T-helper 2 cell treated with Interferon-gamma antibody and Interleukin-4, amounts not matched to agents 5 μg/mL and 100 μg/mL, for 36 hours (primary cell): ENCODE measurements at regions not wholly inside any gene's neighbourhood (a gene's known extent, or its start where the extent isn't known, plus 50 kb on each side); places are given as distances from the start of the nearest gene placed in this dataset.
"Not testable (repeated sequence)": the region's sequence is repeated elsewhere in the genome, so short reads cannot be mapped to it uniquely, and the experiment has no call there.

Experiments used
- DNase-seq: peaks from one replicate; pipeline ENCODE4 v3.0.0; 2021; ENCODE audit warnings: low spot score
- H3K27ac Mint-ChIP-seq: one replicate; pipeline ENCODE4 v1.8.0; 2021; ENCODE audit warnings: mild to moderate bottlenecking, mixed read lengths
- H3K27me3 Mint-ChIP-seq: one replicate; pipeline ENCODE4 v1.8.0; 2021; ENCODE audit warnings: low read depth, mixed read lengths
- H3K36me3 Mint-ChIP-seq: one replicate; pipeline ENCODE4 v1.8.0; 2021; ENCODE audit warnings: low read depth, mixed read lengths
- H3K4me1 Mint-ChIP-seq: one replicate; pipeline ENCODE4 v1.8.0; 2021; ENCODE audit warnings: low read depth, mixed read lengths
- H3K4me3 Mint-ChIP-seq: one replicate; pipeline ENCODE4 v1.8.0; 2022; ENCODE audit warnings: mild to moderate bottlenecking, moderate library complexity, mixed read lengths
- H3K9me3 Mint-ChIP-seq: one replicate; pipeline ENCODE4 v1.8.0; 2021; ENCODE audit warnings: mixed read lengths

- not testable (repeated sequence) for DNase-seq, H3K27me3 Mint-ChIP-seq, H3K27ac Mint-ChIP-seq, H3K4me1 Mint-ChIP-seq, H3K36me3 Mint-ChIP-seq, H3K9me3 Mint-ChIP-seq, H3K4me3 Mint-ChIP-seq
These were observed 54.4 kb upstream of the MUCL1 start for GRCh38 chr12:54799966-54800365.

- Mint-ChIP-seq H3K36me3 (no peaks in the 10 kb centered on the region), H3K4me1 (no peaks in the 10 kb centered on the region), H3K4me3 (no peak overlapping the region), H3K9me3 (no peaks in the 10 kb centered on the region), H3K27me3 (no peaks in the 10 kb centered on the region), H3K27ac (no peak overlapping the region)
- no peak for DNase-seq
These were observed 55.7 kb upstream of the MUCL1 start for GRCh38 chr12:54798651-54799050.

DNA sequence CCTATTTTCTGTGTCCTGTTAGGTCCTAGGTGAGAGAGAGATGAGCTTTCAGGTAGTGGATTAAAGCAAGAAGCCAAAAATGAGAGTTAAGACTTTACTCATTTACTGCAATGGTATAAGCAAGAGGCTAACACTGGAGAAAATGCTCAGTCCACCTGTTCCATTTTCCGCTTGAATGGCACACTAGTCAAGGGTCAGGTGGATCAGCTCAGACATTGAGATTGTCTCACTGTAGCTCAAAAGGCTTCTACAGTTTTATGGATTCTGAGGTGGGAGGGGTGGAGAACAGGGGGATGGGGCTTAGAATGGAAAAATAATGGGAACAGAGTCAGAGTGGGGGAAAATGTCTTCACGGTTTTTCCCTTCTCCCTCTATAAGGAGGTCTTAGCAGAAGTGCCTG, 57.3 kb upstream of the MUCL1 start:
- no peak overlapping the region for H3K4me3 Mint-ChIP-seq
- H3K27me3 Mint-ChIP-seq, result no peaks in the 10 kb centered on the region
- DNase-seq, result no peak
- H3K4me1 Mint-ChIP-seq, result no peaks in the 10 kb centered on the region
- no peaks in the 10 kb centered on the region for H3K36me3 Mint-ChIP-seq
- H3K9me3 Mint-ChIP-seq, result no peaks in the 10 kb centered on the region
- no peak overlapping the region for H3K27ac Mint-ChIP-seq

DNA sequence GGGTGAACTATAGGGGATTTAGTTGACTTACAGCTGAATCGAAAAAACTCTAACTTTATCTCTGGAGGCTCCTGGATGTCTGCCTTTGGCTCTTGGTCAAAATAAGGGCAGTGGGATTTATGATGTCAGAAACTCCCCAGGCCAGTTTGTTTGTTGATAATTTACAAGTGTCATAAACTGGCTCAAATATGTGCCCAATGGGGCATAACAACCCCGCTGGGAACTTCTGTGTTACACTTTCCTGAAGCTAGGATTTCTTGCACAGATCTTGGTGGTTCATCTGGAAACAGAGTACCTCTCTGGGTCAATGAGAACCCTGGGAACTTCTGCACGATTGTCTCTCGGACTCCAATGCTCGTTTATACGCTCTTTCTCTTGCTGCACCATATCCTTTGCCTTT, 58.7 kb upstream of the MUCL1 start:
- H3K4me3 Mint-ChIP-seq, result no peak overlapping the region
- no peaks in the 10 kb centered on the region for H3K4me1 Mint-ChIP-seq
- no peaks in the 10 kb centered on the region for H3K27me3 Mint-ChIP-seq
- H3K27ac Mint-ChIP-seq, result no peak overlapping the region
- H3K9me3 Mint-ChIP-seq, result no peaks in the 10 kb centered on the region
- no peaks in the 10 kb centered on the region for H3K36me3 Mint-ChIP-seq
- no peak for DNase-seq

DNA sequence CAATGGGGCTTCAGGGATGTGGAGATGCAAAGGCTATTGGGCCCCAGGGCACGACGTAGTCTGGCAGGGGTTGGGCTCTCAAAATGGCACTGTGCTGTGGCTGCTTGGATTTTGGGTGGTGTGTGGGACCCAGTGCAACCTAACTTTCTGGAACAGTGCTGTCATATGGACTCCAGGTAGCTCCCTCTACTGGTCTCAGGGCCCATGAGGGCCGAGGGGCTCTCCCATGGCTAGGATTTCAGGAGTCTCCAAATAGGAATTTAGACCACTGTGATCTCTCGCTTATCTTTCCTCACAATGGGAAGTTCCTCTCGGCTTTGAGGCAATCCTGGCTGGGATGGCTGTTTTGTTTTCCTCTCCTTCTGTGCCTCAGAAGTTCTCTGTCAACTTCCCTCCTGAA, 68.2 kb upstream of the MUCL1 start:
- Mint-ChIP-seq H3K36me3 (no peaks in the 10 kb centered on the region), H3K27ac (no peak overlapping the region), H3K4me1 (no peaks in the 10 kb centered on the region), H3K4me3 (no peak overlapping the region), H3K27me3 (no peaks in the 10 kb centered on the region), H3K9me3 (peaks cover 20% of the 10 kb centered on the region)
- no peak for DNase-seq

DNA sequence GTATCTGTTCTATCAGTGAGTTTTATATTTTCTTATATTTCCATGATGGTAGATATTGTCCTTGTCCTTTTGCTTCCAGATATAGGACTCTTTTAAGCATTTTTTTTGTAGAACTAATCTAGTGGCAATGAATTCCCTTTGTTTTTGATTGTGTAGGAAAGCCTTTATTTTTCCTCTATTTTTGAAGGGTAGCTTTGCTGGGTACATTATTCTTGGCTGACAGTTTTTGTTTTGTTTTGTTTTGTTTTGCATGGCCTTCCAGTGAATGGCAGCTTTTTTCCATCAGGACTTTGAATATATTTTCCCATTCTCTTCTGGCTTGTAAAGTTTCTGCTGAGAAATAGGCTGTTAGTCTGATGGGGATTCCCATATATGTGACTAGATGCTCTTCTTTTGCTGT, 70.2 kb upstream of the MUCL1 start:
- Mint-ChIP-seq H3K27me3 (no peaks in the 10 kb centered on the region), H3K9me3 (peaks cover 20% of the 10 kb centered on the region), H3K36me3 (no peaks in the 10 kb centered on the region), H3K27ac (no peak overlapping the region), H3K4me3 (no peak overlapping the region), H3K4me1 (no peaks in the 10 kb centered on the region)
- DNase-seq, result no peak

- H3K9me3 Mint-ChIP-seq, H3K4me3 Mint-ChIP-seq, H3K4me1 Mint-ChIP-seq, H3K27ac Mint-ChIP-seq, DNase-seq, H3K36me3 Mint-ChIP-seq: not testable (repeated sequence)
- peaks cover 15% of the 10 kb centered on the region for H3K27me3 Mint-ChIP-seq
These were observed 77.3 kb upstream of the MUCL1 start for GRCh38 chr12:54777031-54777430.

DNA sequence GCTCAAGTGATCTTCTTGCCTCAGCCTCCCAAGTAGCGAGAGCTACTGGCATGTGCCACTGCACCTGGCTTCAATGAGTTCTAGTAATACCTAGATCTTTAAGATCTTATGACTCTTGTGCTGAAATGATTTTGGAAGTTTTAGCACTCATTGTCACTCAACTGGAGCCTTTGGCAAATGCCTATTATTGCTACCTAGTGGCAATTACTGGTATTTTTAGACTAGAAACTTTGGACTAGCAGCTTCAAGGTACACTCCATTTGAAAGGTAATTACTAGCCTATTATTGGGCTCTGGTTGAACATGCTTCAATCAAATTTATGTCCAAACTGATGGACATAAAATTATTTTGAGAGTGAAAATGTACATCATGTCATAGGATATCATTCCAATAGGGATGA, 80.7 kb upstream of the MUCL1 start:
- Mint-ChIP-seq H3K27ac (no peak overlapping the region), H3K4me3 (no peak overlapping the region)

DNA sequence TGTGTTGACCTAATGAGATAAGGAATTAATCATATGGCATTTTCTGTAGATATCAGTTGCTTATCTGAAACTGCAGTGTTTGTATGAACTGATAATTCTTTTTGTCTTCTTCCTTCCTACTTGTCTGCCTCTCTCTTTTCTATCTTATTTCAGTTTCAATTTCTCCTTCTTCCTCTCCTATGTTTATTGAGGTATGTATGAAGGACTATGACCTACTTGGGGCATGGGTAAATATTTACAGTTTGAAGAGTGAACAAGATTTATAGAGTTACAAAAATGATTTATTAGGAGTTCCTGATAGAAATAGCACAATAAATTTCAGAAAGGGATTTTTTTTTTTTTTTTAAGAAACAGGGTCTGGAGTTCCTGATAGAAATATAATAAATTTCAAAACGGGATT, 88.7 kb upstream of the MUCL1 start:
- Mint-ChIP-seq H3K27ac (peak overlapping the region; percentile 1), H3K36me3 (no peaks in the 10 kb centered on the region), H3K4me1 (peaks cover 5% of the 10 kb centered on the region), H3K9me3 (no peaks in the 10 kb centered on the region), H3K27me3 (peaks cover 4% of the 10 kb centered on the region), H3K4me3 (no peak overlapping the region)
- DNase-seq, result no peak

More for the DNA sequence above, 80.7 kb upstream of the MUCL1 start:
- H3K27me3 Mint-ChIP-seq, result peaks cover 19% of the 10 kb centered on the region
- DNase-seq, result no peak
- no peaks in the 10 kb centered on the region for H3K36me3 Mint-ChIP-seq
- no peaks in the 10 kb centered on the region for H3K4me1 Mint-ChIP-seq
- no peaks in the 10 kb centered on the region for H3K9me3 Mint-ChIP-seq

- no peak overlapping the region for H3K4me3 Mint-ChIP-seq
- H3K4me1 Mint-ChIP-seq, result peaks cover 7% of the 10 kb centered on the region
- peaks cover 11% of the 10 kb centered on the region for H3K9me3 Mint-ChIP-seq
- DNase-seq, result no peak
- H3K27me3 Mint-ChIP-seq, result no peaks in the 10 kb centered on the region
- peaks cover 2% of the 10 kb centered on the region for H3K36me3 Mint-ChIP-seq
- H3K27ac Mint-ChIP-seq, result no peak overlapping the region
These were observed 91.9 kb upstream of the MUCL1 start for GRCh38 chr12:54762390-54762789.

- Mint-ChIP-seq H3K27ac (no peak overlapping the region), H3K27me3 (peaks cover 19% of the 10 kb centered on the region), H3K4me3 (no peak overlapping the region), H3K36me3 (peaks cover 2% of the 10 kb centered on the region), H3K9me3 (peaks cover 11% of the 10 kb centered on the region), H3K4me1 (peaks cover 2% of the 10 kb centered on the region)
- DNase-seq, result no peak
These were observed 94.6 kb upstream of the MUCL1 start for GRCh38 chr12:54759751-54760150.

GRCh38 chr12:54751493-54751892, 102.8 kb upstream of the MUCL1 start:
- Mint-ChIP-seq H3K9me3 (no peaks in the 10 kb centered on the region), H3K4me3 (no peak overlapping the region), H3K4me1 (peaks cover 17% of the 10 kb centered on the region), H3K27ac (no peak overlapping the region), H3K27me3 (peaks cover 40% of the 10 kb centered on the region), H3K36me3 (no peaks in the 10 kb centered on the region)
- DNase-seq, result no peak

- no peak overlapping the region for H3K4me3 Mint-ChIP-seq
- peaks cover 34% of the 10 kb centered on the region for H3K27me3 Mint-ChIP-seq
- no peaks in the 10 kb centered on the region for H3K9me3 Mint-ChIP-seq
- H3K27ac Mint-ChIP-seq, result no peak overlapping the region
- peaks cover 15% of the 10 kb centered on the region for H3K4me1 Mint-ChIP-seq
- peak; percentile 11 for DNase-seq
- H3K36me3 Mint-ChIP-seq, result no peaks in the 10 kb centered on the region
These were observed 101.1 kb upstream of the DCD start for GRCh38 chr12:54749191-54749818.

GRCh38 chr12:54744590-54744989, 96.4 kb upstream of the DCD start:
- H3K4me1 Mint-ChIP-seq, result peaks cover 39% of the 10 kb centered on the region

DNA sequence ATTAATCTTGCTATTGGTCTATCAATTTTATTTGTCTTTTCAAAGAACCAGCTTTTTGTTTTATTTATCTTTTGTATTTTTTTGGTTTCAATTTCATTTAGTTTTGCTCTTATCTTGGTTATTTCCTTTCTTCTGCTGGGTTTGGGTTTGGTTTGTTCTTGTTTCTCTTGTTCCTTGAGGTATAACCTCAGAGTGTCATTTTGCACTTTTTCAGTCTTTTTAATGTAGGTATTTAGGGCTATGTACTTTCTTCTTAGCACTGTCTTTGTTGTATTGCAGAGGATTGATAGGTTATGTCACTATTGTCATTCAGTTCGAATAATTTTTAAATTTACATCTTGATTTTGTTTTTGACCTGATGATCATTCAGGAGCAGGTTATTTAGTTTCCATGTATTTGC, 92.7 kb upstream of the DCD start:
- H3K9me3 Mint-ChIP-seq, result peaks cover 16% of the 10 kb centered on the region
- H3K36me3 Mint-ChIP-seq, result peaks cover 9% of the 10 kb centered on the region
- H3K4me1 Mint-ChIP-seq, result peaks cover 49% of the 10 kb centered on the region
- peak overlapping the region; percentile 70 for H3K27ac Mint-ChIP-seq
- H3K4me3 Mint-ChIP-seq, result peak overlapping the region; percentile 58
- peaks cover 37% of the 10 kb centered on the region for H3K27me3 Mint-ChIP-seq
- no peak for DNase-seq

More at GRCh38 chr12:54744590-54744989, 96.4 kb upstream of the DCD start:
- peaks cover 34% of the 10 kb centered on the region for H3K27me3 Mint-ChIP-seq
- no peak for DNase-seq
- H3K36me3 Mint-ChIP-seq, result peaks cover 4% of the 10 kb centered on the region
- H3K4me3 Mint-ChIP-seq, result no peak overlapping the region
- no peak overlapping the region for H3K27ac Mint-ChIP-seq
- peaks cover 2% of the 10 kb centered on the region for H3K9me3 Mint-ChIP-seq
